Neural progenitor cell (in vitro differentiated cells): ENCODE measurements at regions not wholly inside any gene's neighbourhood (a gene's known extent, or its start where the extent isn't known, plus 50 kb on each side); places are given as distances from the start of the nearest gene placed in this dataset.
"Not testable (repeated sequence)": the region's sequence is repeated elsewhere in the genome, so short reads cannot be mapped to it uniquely, and the experiment has no call there.

Source experiments
- CTCF ChIP-seq: fragments of 200-600 bp; sonication (generic); IDR thresholded peaks from 2 replicates; pipeline ENCODE4 v1.5.1; 2017; ENCODE audit warnings: antibody characterized with exemption, mild to moderate bottlenecking
- EZH2 ChIP-seq: fragments of 200-600 bp; sonication (generic); IDR thresholded peaks from 2 replicates; pipeline ENCODE4 v1.6.1; 2017; ENCODE audit warnings: antibody characterized with exemption, mild to moderate bottlenecking, moderate library complexity
- EZH2phosphoT487 ChIP-seq: fragments of 200-600 bp; sonication (generic); IDR thresholded peaks from 2 replicates; pipeline ENCODE4 v1.6.1; 2017; ENCODE audit warnings: antibody characterized with exemption

- not testable (repeated sequence) for TF ChIP-seq CTCF, EZH2, EZH2phosphoT487
Observed at GRCh38 chr5:34329611-34330108, 286.6 kb upstream of the C1QTNF3 start.
